Colonic mucosa (tissue), 4 donors: ENCODE measurements at regions not wholly inside any gene's neighbourhood (a gene's known extent, or its start where the extent isn't known, plus 50 kb on each side); places are given as distances from the start of the nearest gene placed in this dataset.
"Not testable (repeated sequence)": the region's sequence is repeated elsewhere in the genome, so short reads cannot be mapped to it uniquely, and the experiment has no call there.

Source experiments
- DNase-seq: peaks from one replicate; pipeline ENCODE4 v3.0.0-alpha.2; 2020
- H3K27ac ChIP-seq: fragments of 200-600 bp; one replicate; pipeline ENCODE4 v1.8.0; 2021
- H3K27me3 ChIP-seq: fragments of 200-600 bp; one replicate; pipeline ENCODE4 v1.8.0; 2021
- H3K36me3 ChIP-seq: fragments of 200-600 bp; one replicate; pipeline ENCODE4 v1.8.0; 2021
- H3K4me1 ChIP-seq: fragments of 200-600 bp; one replicate; pipeline ENCODE4 v1.8.0; 2021; ENCODE audit warnings: mild to moderate bottlenecking
- H3K4me3 ChIP-seq: fragments of 200-600 bp; one replicate; pipeline ENCODE4 v1.8.0; 2021
- H3K9ac ChIP-seq, 2 donors: one replicate each; pipeline ENCODE4 v1.7.0; 2013; ENCODE audit warnings: control low read depth in 2 of 2, low read depth in 2 of 2, low read length in 2 of 2
- H3K9me3 ChIP-seq: fragments of 200-600 bp; one replicate; pipeline ENCODE4 v1.8.0; 2021
- intact Hi-C: fragments of 100-400 bp; cut with DNase I; formaldehyde crosslinking; loops from one replicate; pipeline ENCODE4 v1.14.1; 2022
- TF ChIP-seq, protein P1 (sequence below): fragments of 200-600 bp; IDR thresholded peaks from one replicate; pipeline ENCODE4 v1.8.0; 2022; ENCODE audit warnings: antibody characterized with exemption, mild to moderate bottlenecking
- donor health status: healthy.
- donor health status: DM: no; HTN: no; CAD: no.
- donor health status: DM: no; HTN: no; CAD: no.

GRCh38 chr1:187063271-187063670 lies 234.5 kb downstream of the PLA2G4A start:
- no peak overlapping the region for H3K9ac ChIP-seq
- H3K4me3 ChIP-seq, result no peak overlapping the region
- no peaks in the 10 kb centered on the region for H3K4me1 ChIP-seq
- H3K36me3 ChIP-seq, result no peaks in the 10 kb centered on the region
- intact Hi-C loops, result no loop called here
- no peak for DNase-seq
- H3K27ac ChIP-seq, result no peak overlapping the region
- H3K27me3 ChIP-seq, result no peaks in the 10 kb centered on the region
- TF ChIP-seq, protein P1, sequence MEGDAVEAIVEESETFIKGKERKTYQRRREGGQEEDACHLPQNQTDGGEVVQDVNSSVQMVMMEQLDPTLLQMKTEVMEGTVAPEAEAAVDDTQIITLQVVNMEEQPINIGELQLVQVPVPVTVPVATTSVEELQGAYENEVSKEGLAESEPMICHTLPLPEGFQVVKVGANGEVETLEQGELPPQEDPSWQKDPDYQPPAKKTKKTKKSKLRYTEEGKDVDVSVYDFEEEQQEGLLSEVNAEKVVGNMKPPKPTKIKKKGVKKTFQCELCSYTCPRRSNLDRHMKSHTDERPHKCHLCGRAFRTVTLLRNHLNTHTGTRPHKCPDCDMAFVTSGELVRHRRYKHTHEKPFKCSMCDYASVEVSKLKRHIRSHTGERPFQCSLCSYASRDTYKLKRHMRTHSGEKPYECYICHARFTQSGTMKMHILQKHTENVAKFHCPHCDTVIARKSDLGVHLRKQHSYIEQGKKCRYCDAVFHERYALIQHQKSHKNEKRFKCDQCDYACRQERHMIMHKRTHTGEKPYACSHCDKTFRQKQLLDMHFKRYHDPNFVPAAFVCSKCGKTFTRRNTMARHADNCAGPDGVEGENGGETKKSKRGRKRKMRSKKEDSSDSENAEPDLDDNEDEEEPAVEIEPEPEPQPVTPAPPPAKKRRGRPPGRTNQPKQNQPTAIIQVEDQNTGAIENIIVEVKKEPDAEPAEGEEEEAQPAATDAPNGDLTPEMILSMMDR, result no peak
- H3K9me3 ChIP-seq, result no peaks in the 10 kb centered on the region

GRCh38 chr1:187067160-187067559 lies 238.4 kb downstream of the PLA2G4A start:
- H3K4me3 ChIP-seq, result no peak overlapping the region
- H3K9ac ChIP-seq, result no peak overlapping the region
- H3K9me3 ChIP-seq, result no peaks in the 10 kb centered on the region
- no peaks in the 10 kb centered on the region for H3K36me3 ChIP-seq
- DNase-seq, result no peak
- no peaks in the 10 kb centered on the region for H3K27me3 ChIP-seq
- intact Hi-C loops, result no loop called here
- no peaks in the 10 kb centered on the region for H3K4me1 ChIP-seq
- TF ChIP-seq, protein P1, result no peak
- H3K27ac ChIP-seq, result no peak overlapping the region

DNA sequence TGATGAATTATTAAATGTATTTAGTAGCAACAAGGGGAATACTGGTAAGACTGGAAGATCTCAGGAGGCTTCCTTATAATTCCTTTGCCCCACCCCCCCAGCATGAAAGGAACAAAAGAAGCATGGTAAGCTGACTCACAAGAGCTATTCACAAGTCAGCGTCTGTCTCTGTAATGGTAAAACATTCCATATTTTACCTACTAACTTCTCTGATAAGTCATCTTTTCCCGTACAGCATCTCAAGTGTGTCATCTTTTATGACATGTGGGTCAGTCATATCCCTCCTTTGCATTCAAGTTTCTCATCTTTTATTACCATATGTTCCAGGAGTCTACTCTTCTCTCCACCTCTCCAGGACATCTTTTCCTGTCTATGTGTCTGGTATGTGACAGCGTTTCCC lies 241.3 kb downstream of the PLA2G4A start:
- Histone ChIP-seq H3K9me3 (no peaks in the 10 kb centered on the region), H3K9ac (no peak overlapping the region), H3K27ac (no peak overlapping the region), H3K36me3 (no peaks in the 10 kb centered on the region), H3K4me3 (no peak overlapping the region), H3K27me3 (no peaks in the 10 kb centered on the region), H3K4me1 (no peaks in the 10 kb centered on the region)
- TF ChIP-seq, protein P1, result no peak
- DNase-seq, result no peak
- intact Hi-C loops, result no loop called here

- H3K9me3 ChIP-seq, DNase-seq, intact Hi-C loops, H3K9ac ChIP-seq, H3K36me3 ChIP-seq, H3K27me3 ChIP-seq, H3K4me1 ChIP-seq, H3K27ac ChIP-seq: not testable (repeated sequence)
- peak overlapping the region; percentile 9 for H3K4me3 ChIP-seq
Measured at GRCh38 chr1:187072262-187073034, 243.7 kb downstream of the PLA2G4A start.

DNA sequence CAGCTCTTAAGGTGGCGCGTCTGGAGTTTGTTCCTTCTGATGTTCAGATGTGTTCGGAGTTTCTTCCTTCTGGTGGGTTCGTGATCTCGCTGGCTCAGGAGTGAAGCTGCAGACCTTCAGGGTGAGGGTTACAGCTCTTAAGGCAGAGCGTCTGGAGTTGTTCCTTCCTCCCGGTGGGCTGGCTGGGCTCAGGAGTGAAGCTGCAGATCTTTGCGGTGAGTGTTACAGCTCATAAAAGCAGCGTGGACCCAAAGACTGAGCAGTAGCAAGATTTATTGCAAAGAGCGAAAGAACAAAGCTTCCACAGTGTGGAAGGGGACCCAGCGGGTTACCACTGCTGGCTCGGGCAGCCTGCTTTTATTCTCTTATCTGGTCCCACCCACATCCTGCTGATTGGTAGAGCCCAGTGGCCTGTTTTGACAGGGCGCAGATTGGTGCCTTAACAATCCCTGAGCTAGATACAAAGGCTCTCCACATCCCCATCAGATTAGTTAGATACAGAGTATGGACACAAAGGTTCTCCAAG lies 244.3 kb downstream of the PLA2G4A start:
- intact Hi-C loops, result not testable (repeated sequence)

GRCh38 chr1:187073634-187074245 lies 245.0 kb downstream of the PLA2G4A start:
- H3K9ac ChIP-seq, H3K4me3 ChIP-seq, H3K36me3 ChIP-seq, H3K9me3 ChIP-seq, H3K4me1 ChIP-seq, intact Hi-C loops, H3K27me3 ChIP-seq, DNase-seq, H3K27ac ChIP-seq: not testable (repeated sequence)

More for the DNA sequence above, 244.3 kb downstream of the PLA2G4A start:
- H3K4me1 ChIP-seq, H3K27me3 ChIP-seq, DNase-seq, H3K4me3 ChIP-seq, H3K9ac ChIP-seq, H3K27ac ChIP-seq, H3K36me3 ChIP-seq, H3K9me3 ChIP-seq: not testable (repeated sequence)
